Naive B cell (primary cell): ENCODE measurements at regions not wholly inside any gene's neighbourhood (a gene's known extent, or its start where the extent isn't known, plus 50 kb on each side); places are given as distances from the start of the nearest gene placed in this dataset.

Experiments used
- ATAC-seq, 2 donors: fragments of 150-1000 bp; cut with Tn5 transposase; 2 replicates each; pipeline ENCODE4 v1.10.0; 2021; ENCODE audit warnings: low read depth in 2 of 2, mild to moderate bottlenecking in 2 of 2, moderate library complexity in 2 of 2
- DNase-seq: peaks from one replicate; pipeline ENCODE4 v3.0.0; 2022
- H3K27ac Mint-ChIP-seq, 6 donors: one replicate each; pipeline ENCODE4 v1.8.0; 2020 to 2022; ENCODE audit warnings: mild to moderate bottlenecking in 6 of 6, mixed read lengths in 6 of 6, moderate library complexity in 5 of 6, inconsistent platforms in 2 of 6
- H3K27me3 Mint-ChIP-seq, 3 donors: one replicate each; pipeline ENCODE4 v1.8.0; 2021 to 2022; ENCODE audit warnings: mixed read lengths in 3 of 3, mild to moderate bottlenecking in 1 of 3
- H3K36me3 Mint-ChIP-seq, 2 donors: one replicate each; pipeline ENCODE4 v1.8.0; 2020 to 2022; ENCODE audit warnings: mixed read lengths in 2 of 2, inconsistent platforms in 1 of 2, mild to moderate bottlenecking in 1 of 2
- H3K4me1 Mint-ChIP-seq, 3 donors: one replicate each; pipeline ENCODE4 v1.8.0; 2020 to 2022; ENCODE audit warnings: mixed read lengths in 3 of 3, inconsistent platforms in 1 of 3, mild to moderate bottlenecking in 1 of 3, moderate library complexity in 1 of 3
- H3K4me3 Mint-ChIP-seq, 8 donors: one replicate each; pipeline ENCODE4 v1.8.0; 2020 to 2022; ENCODE audit warnings: mild to moderate bottlenecking in 8 of 8, mixed read lengths in 8 of 8, moderate library complexity in 8 of 8, inconsistent platforms in 2 of 8
- H3K9me3 Mint-ChIP-seq, 7 donors: one replicate each; pipeline ENCODE4 v1.8.0; 2020 to 2022; ENCODE audit warnings: mixed read lengths in 7 of 7, mild to moderate bottlenecking in 5 of 7, inconsistent platforms in 2 of 7, moderate library complexity in 1 of 7

- Mint-ChIP-seq H3K4me3 (no peak overlapping the region), H3K27ac (peak overlapping the region in 1 of 6 donors; percentile 69), H3K9me3 (peaks cover 0 to 2% (median 0%) of the 10 kb centered on the region in 7 donors), H3K27me3 (no peaks in the 10 kb centered on the region), H3K4me1 (peaks cover 8 to 13% (median 11%) of the 10 kb centered on the region in 3 donors), H3K36me3 (peaks cover 0 to 10% of the 10 kb centered on the region in 2 donors)
- no peak for ATAC-seq
- DNase-seq: no peak
These were observed 469.7 kb downstream of the PDCD6IP start for GRCh38 chr3:34268032-34268709.

- Mint-ChIP-seq H3K36me3 (peaks cover 6 to 16% of the 10 kb centered on the region in 2 donors), H3K9me3 (peaks cover 0 to 2% (median 0%) of the 10 kb centered on the region in 7 donors), H3K27me3 (no peaks in the 10 kb centered on the region), H3K27ac (peak overlapping the region in 3 of 6 donors; percentile 11 to 78 (median 39)), H3K4me3 (no peak overlapping the region), H3K4me1 (peaks cover 5 to 14% (median 6%) of the 10 kb centered on the region in 3 donors)
- DNase-seq: no peak
- ATAC-seq: no peak
These were observed 477.4 kb downstream of the PDCD6IP start for GRCh38 chr3:34275811-34276210.

- peaks cover 5 to 14% (median 6%) of the 10 kb centered on the region in 3 donors for H3K4me1 Mint-ChIP-seq
- no peaks in the 10 kb centered on the region for H3K27me3 Mint-ChIP-seq
- no peak overlapping the region for H3K4me3 Mint-ChIP-seq
These were observed 477.9 kb downstream of the PDCD6IP start for GRCh38 chr3:34276342-34276741.

GRCh38 chr3:34277110-34277509, 478.7 kb downstream of the PDCD6IP start:
- Mint-ChIP-seq H3K36me3 (peaks cover 6 to 7% of the 10 kb centered on the region in 2 donors), H3K27me3 (no peaks in the 10 kb centered on the region), H3K4me1 (peaks cover 5 to 14% (median 6%) of the 10 kb centered on the region in 3 donors), H3K27ac (peak overlapping the region in 2 of 6 donors; percentile 41 to 49), H3K4me3 (no peak overlapping the region), H3K9me3 (peaks cover 0 to 2% (median 0%) of the 10 kb centered on the region in 7 donors)
- peak in 1 of 2 donors; percentile 27 for ATAC-seq
- DNase-seq: no peak

More at GRCh38 chr3:34276342-34276741, 477.9 kb downstream of the PDCD6IP start:
- ATAC-seq (no peak), DNase-seq (no peak)
- H3K9me3 Mint-ChIP-seq: peaks cover 0 to 2% (median 0%) of the 10 kb centered on the region in 7 donors
- H3K27ac Mint-ChIP-seq: peak overlapping the region in 3 of 6 donors; percentile 11 to 40 (median 39)
- peaks cover 6 to 13% of the 10 kb centered on the region in 2 donors for H3K36me3 Mint-ChIP-seq

- Mint-ChIP-seq H3K4me1 (peaks cover 5 to 11% (median 6%) of the 10 kb centered on the region in 3 donors), H3K27me3 (no peaks in the 10 kb centered on the region), H3K36me3 (peaks cover 0 to 20% of the 10 kb centered on the region in 2 donors), H3K9me3 (peaks cover 0 to 2% (median 0%) of the 10 kb centered on the region in 7 donors), H3K27ac (no peak overlapping the region), H3K4me3 (no peak overlapping the region)
- DNase-seq (no peak), ATAC-seq (no peak)
These were observed 481.5 kb downstream of the PDCD6IP start for GRCh38 chr3:34279901-34280300.

GRCh38 chr3:34283751-34284150, 485.3 kb downstream of the PDCD6IP start:
- H3K27me3 Mint-ChIP-seq: no peaks in the 10 kb centered on the region
- ATAC-seq: no peak
- H3K4me3 Mint-ChIP-seq: no peak overlapping the region
- peaks cover 3 to 6% (median 4%) of the 10 kb centered on the region in 3 donors for H3K4me1 Mint-ChIP-seq
- H3K9me3 Mint-ChIP-seq: peaks cover 0 to 3% (median 0%) of the 10 kb centered on the region in 7 donors
- DNase-seq: no peak
- no peak overlapping the region for H3K27ac Mint-ChIP-seq
- H3K36me3 Mint-ChIP-seq: peaks cover 0 to 15% of the 10 kb centered on the region in 2 donors

GRCh38 chr3:34284959-34285826, 486.8 kb downstream of the PDCD6IP start:
- no peaks in the 10 kb centered on the region for H3K4me1 Mint-ChIP-seq
- no peak overlapping the region for H3K4me3 Mint-ChIP-seq
- no peaks in the 10 kb centered on the region for H3K27me3 Mint-ChIP-seq
- DNase-seq (no peak), ATAC-seq (no peak)
- H3K27ac Mint-ChIP-seq: no peak overlapping the region
- H3K36me3 Mint-ChIP-seq: peaks cover 0 to 15% of the 10 kb centered on the region in 2 donors
- H3K9me3 Mint-ChIP-seq: peaks cover 0 to 3% (median 0%) of the 10 kb centered on the region in 7 donors

- Mint-ChIP-seq H3K9me3 (peaks cover 0 to 3% (median 0%) of the 10 kb centered on the region in 7 donors), H3K27me3 (no peaks in the 10 kb centered on the region), H3K36me3 (peaks cover 0 to 15% of the 10 kb centered on the region in 2 donors), H3K4me1 (no peaks in the 10 kb centered on the region), H3K27ac (no peak overlapping the region), H3K4me3 (no peak overlapping the region)
- ATAC-seq: no peak
- no peak for DNase-seq
These were observed 487.4 kb downstream of the PDCD6IP start for GRCh38 chr3:34285827-34286188.

- Mint-ChIP-seq H3K27ac (peak overlapping the region in 1 of 6 donors; percentile 15), H3K9me3 (no peaks in the 10 kb centered on the region), H3K27me3 (no peaks in the 10 kb centered on the region), H3K4me1 (no peaks in the 10 kb centered on the region), H3K4me3 (no peak overlapping the region), H3K36me3 (no peaks in the 10 kb centered on the region)
- DNase-seq: no peak
- no peak for ATAC-seq
These were observed 494.3 kb downstream of the PDCD6IP start for GRCh38 chr3:34292605-34293300.

GRCh38 chr3:34294240-34294639, 495.8 kb downstream of the PDCD6IP start:
- Mint-ChIP-seq H3K27ac (no peak overlapping the region), H3K27me3 (no peaks in the 10 kb centered on the region), H3K36me3 (no peaks in the 10 kb centered on the region), H3K4me1 (no peaks in the 10 kb centered on the region), H3K4me3 (no peak overlapping the region), H3K9me3 (no peaks in the 10 kb centered on the region)
- ATAC-seq (no peak), DNase-seq (no peak)

GRCh38 chr3:34296796-34297195, 498.4 kb downstream of the PDCD6IP start:
- no peak overlapping the region for H3K27ac Mint-ChIP-seq
- no peak for ATAC-seq
- DNase-seq: no peak
- no peak overlapping the region for H3K4me3 Mint-ChIP-seq
- H3K27me3 Mint-ChIP-seq: no peaks in the 10 kb centered on the region
- peaks cover 0 to 5% (median 3%) of the 10 kb centered on the region in 3 donors for H3K4me1 Mint-ChIP-seq
- H3K36me3 Mint-ChIP-seq: peaks cover 0 to 3% of the 10 kb centered on the region in 2 donors
- H3K9me3 Mint-ChIP-seq: no peaks in the 10 kb centered on the region

GRCh38 chr3:34298653-34299052, 500.2 kb downstream of the PDCD6IP start:
- DNase-seq (no peak), ATAC-seq (no peak)
- Mint-ChIP-seq H3K4me3 (no peak overlapping the region), H3K27ac (peak overlapping the region in 1 of 6 donors; percentile 34), H3K4me1 (peaks cover 0 to 5% (median 3%) of the 10 kb centered on the region in 3 donors), H3K27me3 (no peaks in the 10 kb centered on the region), H3K36me3 (peaks cover 0 to 3% of the 10 kb centered on the region in 2 donors), H3K9me3 (peaks cover 0 to 2% (median 0%) of the 10 kb centered on the region in 7 donors)

GRCh38 chr3:34300621-34301020, 502.2 kb downstream of the PDCD6IP start:
- ATAC-seq: no peak
- Mint-ChIP-seq H3K27me3 (no peaks in the 10 kb centered on the region), H3K9me3 (peaks cover 0 to 9% (median 2%) of the 10 kb centered on the region in 7 donors), H3K4me3 (no peak overlapping the region), H3K36me3 (peaks cover 0 to 8% of the 10 kb centered on the region in 2 donors), H3K27ac (peak overlapping the region in 1 of 6 donors; percentile 24), H3K4me1 (peaks cover 3 to 15% (median 4%) of the 10 kb centered on the region in 3 donors)
- no peak for DNase-seq
